Thyroid gland (tissue), 4 donors: ENCODE measurements at regions not wholly inside any gene's neighbourhood (a gene's known extent, or its start where the extent isn't known, plus 50 kb on each side); places are given as distances from the start of the nearest gene placed in this dataset.

ENCODE experiments used
- DNase-seq, 2 donors: peaks; one replicate each; pipeline ENCODE4 v3.0.0-alpha.2; 2019
- H3K27ac ChIP-seq, 3 donors: fragments of 200-600 bp; sonication (generic); 1 replicate in 2 of 3; 2 replicates in 1 of 3; pipeline ENCODE4 v1.5.1; 2016 to 2019; ENCODE audit warnings: mild to moderate bottlenecking in 1 of 3, moderate library complexity in 1 of 3
- H3K27me3 ChIP-seq: fragments of 200-600 bp; sonication (generic); one replicate; pipeline ENCODE4 v1.5.1; 2019
- H3K36me3 ChIP-seq, 2 donors: fragments of 200-600 bp; sonication (generic); one replicate each; pipeline ENCODE4 v1.5.1; 2016 to 2019
- H3K4me1 ChIP-seq, 2 donors: fragments of 200-600 bp; sonication (generic); one replicate each; pipeline ENCODE4 v1.5.1; 2017 to 2019
- H3K4me3 ChIP-seq, 3 donors: fragments of 200-600 bp; sonication (generic); replicated peaks in 1 of 3; 1 replicate in 2 of 3; 2 replicates in 1 of 3; pipeline ENCODE4 v1.5.1; 2016; ENCODE audit warnings: mild to moderate bottlenecking in 1 of 3
- H3K9me3 ChIP-seq: fragments of 200-600 bp; sonication (generic); one replicate; pipeline ENCODE4 v1.5.1; 2017
- POLR2A ChIP-seq, 2 donors: fragments of 450-650 bp; IDR thresholded peaks; one replicate each; pipeline ENCODE4 v1.6.1; 2017; ENCODE audit warnings: antibody characterized with exemption in 2 of 2, mild to moderate bottlenecking in 2 of 2, moderate library complexity in 1 of 2
- WGBS, 2 donors: methylation state at CpG; one replicate each; pipeline ENCODE4 v1.1.5; 2017; 5-methylcytosine and 5-hydroxymethylcytosine counted together
- intact Hi-C: fragments of 100-400 bp; cut with DNase I; formaldehyde crosslinking; loops from one replicate; pipeline ENCODE4 v1.15.1; 2023
- TF ChIP-seq, protein P1 (sequence below), 6 experiments: fragments of 200-600 bp in 3 of 6; fragments of 450-650 bp in 3 of 6; sonication (generic) in 3 of 6; IDR thresholded peaks; one replicate each; pipeline ENCODE4 v1.5.1; 2016 to 2019; ENCODE audit warnings: antibody characterized with exemption in 6 of 6, mild to moderate bottlenecking in 2 of 6, inconsistent platforms in 1 of 6, moderate library complexity in 1 of 6

- no peak for DNase-seq
- Histone ChIP-seq H3K27ac (no peak overlapping the region), H3K36me3 (no peaks in the 10 kb centered on the region), H3K4me1 (no peaks in the 10 kb centered on the region), H3K9me3 (no peaks in the 10 kb centered on the region), H3K4me3 (no peak overlapping the region), H3K27me3 (no peaks in the 10 kb centered on the region)
- intact Hi-C loops: no loop called here
- no peak for TF ChIP-seq POLR2A (IDR thresholded peaks at IDR 0.05)
- TF ChIP-seq, protein P1, sequence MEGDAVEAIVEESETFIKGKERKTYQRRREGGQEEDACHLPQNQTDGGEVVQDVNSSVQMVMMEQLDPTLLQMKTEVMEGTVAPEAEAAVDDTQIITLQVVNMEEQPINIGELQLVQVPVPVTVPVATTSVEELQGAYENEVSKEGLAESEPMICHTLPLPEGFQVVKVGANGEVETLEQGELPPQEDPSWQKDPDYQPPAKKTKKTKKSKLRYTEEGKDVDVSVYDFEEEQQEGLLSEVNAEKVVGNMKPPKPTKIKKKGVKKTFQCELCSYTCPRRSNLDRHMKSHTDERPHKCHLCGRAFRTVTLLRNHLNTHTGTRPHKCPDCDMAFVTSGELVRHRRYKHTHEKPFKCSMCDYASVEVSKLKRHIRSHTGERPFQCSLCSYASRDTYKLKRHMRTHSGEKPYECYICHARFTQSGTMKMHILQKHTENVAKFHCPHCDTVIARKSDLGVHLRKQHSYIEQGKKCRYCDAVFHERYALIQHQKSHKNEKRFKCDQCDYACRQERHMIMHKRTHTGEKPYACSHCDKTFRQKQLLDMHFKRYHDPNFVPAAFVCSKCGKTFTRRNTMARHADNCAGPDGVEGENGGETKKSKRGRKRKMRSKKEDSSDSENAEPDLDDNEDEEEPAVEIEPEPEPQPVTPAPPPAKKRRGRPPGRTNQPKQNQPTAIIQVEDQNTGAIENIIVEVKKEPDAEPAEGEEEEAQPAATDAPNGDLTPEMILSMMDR (IDR thresholded peaks at IDR 0.05): no peak
- WGBS, 2 donors: 83 to 90% methylated on average over 1 of the region's 1 CpG
These were observed 83.8 kb upstream of the TSPAN2 start for GRCh38 chr1:115173151-115173550.

GRCh38 chr1:115172270-115172669 is 83.0 kb upstream of the TSPAN2 start:
- TF ChIP-seq, protein P1 (IDR thresholded peaks at IDR 0.05): no peak
- TF ChIP-seq POLR2A (IDR thresholded peaks at IDR 0.05): no peak
- Histone ChIP-seq H3K4me1 (no peaks in the 10 kb centered on the region), H3K27ac (no peak overlapping the region), H3K27me3 (no peaks in the 10 kb centered on the region), H3K9me3 (no peaks in the 10 kb centered on the region), H3K36me3 (no peaks in the 10 kb centered on the region), H3K4me3 (no peak overlapping the region)
- no peak for DNase-seq
- 57 to 61% methylated on average over 2 of the region's 2 CpGs for WGBS, 2 donors
- intact Hi-C loops: no loop called here

DNA sequence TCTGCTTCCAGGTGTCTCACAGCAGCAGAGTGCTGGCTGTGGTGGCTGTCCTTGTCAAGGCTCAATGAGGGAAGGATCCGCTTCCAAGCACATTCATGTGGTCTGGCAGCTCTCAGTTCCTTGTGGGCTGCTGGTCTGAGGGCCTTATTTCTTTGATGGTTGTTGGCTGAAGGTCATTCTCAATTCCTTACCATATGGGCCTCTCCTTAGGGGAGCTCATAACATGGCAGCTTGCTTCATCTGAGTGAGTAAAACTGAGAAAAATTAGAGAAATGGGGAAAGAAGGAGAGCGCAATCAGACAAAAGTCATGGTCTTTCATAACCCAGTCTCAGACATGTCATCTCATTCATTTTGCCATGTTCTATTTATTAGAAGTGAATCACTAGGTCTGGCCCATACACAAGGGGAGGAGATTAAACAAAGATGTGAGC is 81.7 kb upstream of the TSPAN2 start:
- TF ChIP-seq, protein P1 (IDR thresholded peaks at IDR 0.05): no peak
- TF ChIP-seq POLR2A (IDR thresholded peaks at IDR 0.05): no peak
- no peak for DNase-seq

DNA sequence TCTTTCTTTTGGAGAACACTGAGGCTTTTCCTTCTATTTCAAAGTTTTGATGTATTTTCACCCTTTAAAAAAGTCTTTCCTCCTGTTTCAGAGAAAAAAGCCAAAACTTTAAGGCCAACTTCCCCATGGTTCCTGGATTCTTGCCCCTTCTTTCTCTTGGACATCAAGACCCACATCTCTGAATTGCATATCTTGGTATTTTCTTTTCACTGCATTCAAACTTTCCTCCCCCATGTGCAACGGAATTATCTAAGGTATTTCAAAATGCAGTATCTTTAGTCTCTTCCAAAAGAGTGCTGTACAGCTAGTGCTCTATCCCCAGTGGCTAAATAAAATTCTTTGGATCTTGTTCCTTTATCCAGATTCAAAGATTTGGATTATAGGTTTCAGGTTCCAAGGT is 81.1 kb upstream of the TSPAN2 start:
- 79 to 84% methylated on average over 1 of the region's 1 CpG for WGBS, 2 donors
- intact Hi-C loops: no loop called here
- H3K27me3 ChIP-seq: no peaks in the 10 kb centered on the region
- no peak overlapping the region for H3K4me3 ChIP-seq
- H3K9me3 ChIP-seq: no peaks in the 10 kb centered on the region
- TF ChIP-seq, protein P1 (IDR thresholded peaks at IDR 0.05): no peak
- TF ChIP-seq POLR2A (IDR thresholded peaks at IDR 0.05): no peak
- H3K36me3 ChIP-seq: no peaks in the 10 kb centered on the region
- DNase-seq: no peak
- H3K4me1 ChIP-seq: no peaks in the 10 kb centered on the region
- no peak overlapping the region for H3K27ac ChIP-seq

More for the DNA sequence above, 81.7 kb upstream of the TSPAN2 start:
- Histone ChIP-seq H3K4me1 (no peaks in the 10 kb centered on the region), H3K36me3 (no peaks in the 10 kb centered on the region), H3K4me3 (no peak overlapping the region), H3K27me3 (no peaks in the 10 kb centered on the region), H3K27ac (no peak overlapping the region), H3K9me3 (no peaks in the 10 kb centered on the region)
- intact Hi-C loops: no loop called here
- WGBS, 2 donors: 91 to 100% methylated on average over 2 of the region's 2 CpGs

- WGBS, 2 donors: 94 to 96% methylated on average over 4 of the region's 4 CpGs
- DNase-seq: no peak
- H3K27ac ChIP-seq: no peak overlapping the region
- H3K4me1 ChIP-seq: no peaks in the 10 kb centered on the region
- TF ChIP-seq, protein P1 (IDR thresholded peaks at IDR 0.05): no peak
- TF ChIP-seq POLR2A (IDR thresholded peaks at IDR 0.05): no peak
- H3K9me3 ChIP-seq: no peaks in the 10 kb centered on the region
- H3K36me3 ChIP-seq: no peaks in the 10 kb centered on the region
- H3K4me3 ChIP-seq: no peak overlapping the region
- intact Hi-C loops: no loop called here
- no peaks in the 10 kb centered on the region for H3K27me3 ChIP-seq
These were observed 78.7 kb upstream of the TSPAN2 start for GRCh38 chr1:115168026-115168425.
